Mucosa of rectum (tissue), 2 donors: ENCODE measurements at regions not wholly inside any gene's neighbourhood (a gene's known extent, or its start where the extent isn't known, plus 50 kb on each side); places are given as distances from the start of the nearest gene placed in this dataset.

Experiments
- H3K27ac ChIP-seq, 2 donors: one replicate each; pipeline ENCODE4 v1.7.0; 2013; ENCODE audit warnings: inconsistent platforms in 2 of 2, low read depth in 2 of 2, low read length in 2 of 2
- H3K27me3 ChIP-seq, 2 donors: one replicate each; pipeline ENCODE4 v1.7.0; 2013; ENCODE audit warnings: low read length in 2 of 2; ENCODE audit not compliant: control insufficient read depth in 2 of 2, insufficient read depth in 2 of 2
- H3K36me3 ChIP-seq, 2 donors: one replicate each; pipeline ENCODE4 v1.7.0; 2013; ENCODE audit warnings: low read length in 2 of 2; ENCODE audit not compliant: control insufficient read depth in 2 of 2, insufficient read depth in 2 of 2
- H3K4me1 ChIP-seq, 2 donors: one replicate each; pipeline ENCODE4 v1.7.0; 2013; ENCODE audit warnings: low read length in 2 of 2, mild to moderate bottlenecking in 1 of 2; ENCODE audit not compliant: control insufficient read depth in 2 of 2, insufficient read depth in 2 of 2
- H3K4me3 ChIP-seq, 2 donors: one replicate each; pipeline ENCODE4 v1.7.0; 2013; ENCODE audit warnings: low read length in 2 of 2
- H3K9ac ChIP-seq, 2 donors: one replicate each; pipeline ENCODE4 v1.7.0; 2013; ENCODE audit warnings: low read length in 2 of 2, low read depth in 1 of 2, mild to moderate bottlenecking in 1 of 2
- H3K9me3 ChIP-seq, 2 donors: one replicate each; pipeline ENCODE4 v1.7.0; 2013; ENCODE audit warnings: low read length in 2 of 2; ENCODE audit not compliant: control insufficient read depth in 2 of 2
- donor health status: healthy.
- donor health status: Normal muscosa, but diverticular disease.

DNA sequence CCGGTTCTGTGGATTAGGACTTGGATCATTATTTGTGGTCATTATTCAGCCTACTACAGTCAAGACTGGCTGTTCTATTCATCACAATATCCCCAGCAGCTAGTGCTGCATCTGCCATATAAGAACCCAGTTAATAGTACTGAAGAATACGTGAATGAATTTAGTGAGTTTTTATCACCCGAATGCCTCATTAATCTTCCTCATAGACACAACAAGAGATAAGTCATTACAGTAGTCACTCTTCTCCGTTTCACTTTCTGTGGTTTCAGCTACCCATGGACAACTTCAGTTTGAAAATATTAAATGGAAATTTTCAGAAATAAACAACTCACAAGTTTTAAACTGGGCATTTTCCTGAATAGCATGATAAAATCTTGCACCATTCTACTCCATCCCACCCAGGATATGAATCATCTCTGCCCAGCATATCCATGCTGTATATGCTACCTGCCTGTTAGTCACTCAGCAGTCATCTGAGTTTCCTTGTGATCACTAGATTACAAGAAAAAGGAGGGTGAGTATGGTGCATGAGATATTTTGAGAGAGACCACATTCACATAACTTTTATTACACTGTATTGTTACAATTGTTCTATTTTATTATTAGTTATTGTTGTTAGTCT lies 363.7 kb upstream of the CHAC2 start:
- no peak overlapping the region for H3K9ac ChIP-seq

DNA sequence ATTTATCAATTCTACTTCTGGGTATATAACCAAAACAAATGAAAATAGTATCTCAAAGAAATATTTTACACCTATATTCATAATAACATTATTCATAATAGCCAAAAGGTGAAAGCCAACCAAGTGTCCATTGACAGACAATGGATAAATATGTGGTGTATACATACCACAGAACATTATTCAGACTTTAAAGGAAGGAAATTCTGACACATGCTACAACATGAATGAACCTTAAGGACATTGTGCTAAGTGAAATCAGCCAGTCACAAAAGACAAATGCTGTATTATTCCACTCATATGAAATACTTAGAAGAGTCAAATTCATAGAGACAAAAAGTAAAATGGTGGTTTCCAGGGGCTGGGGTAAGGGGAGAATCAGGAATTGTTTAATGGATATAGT lies 370.5 kb upstream of the CHAC2 start:
- H3K9me3 ChIP-seq = no peaks in the 10 kb centered on the region
- no peaks in the 10 kb centered on the region for H3K27me3 ChIP-seq
- no peak overlapping the region for H3K9ac ChIP-seq
- no peak overlapping the region for H3K4me3 ChIP-seq
- H3K36me3 ChIP-seq = no peaks in the 10 kb centered on the region
- no peak overlapping the region for H3K27ac ChIP-seq
- H3K4me1 ChIP-seq = no peaks in the 10 kb centered on the region

More for the DNA sequence above, 363.7 kb upstream of the CHAC2 start:
- H3K9me3 ChIP-seq = no peaks in the 10 kb centered on the region
- no peaks in the 10 kb centered on the region for H3K27me3 ChIP-seq
- no peak overlapping the region for H3K27ac ChIP-seq
- H3K36me3 ChIP-seq = no peaks in the 10 kb centered on the region
- H3K4me1 ChIP-seq = no peaks in the 10 kb centered on the region
- H3K4me3 ChIP-seq = no peak overlapping the region

DNA sequence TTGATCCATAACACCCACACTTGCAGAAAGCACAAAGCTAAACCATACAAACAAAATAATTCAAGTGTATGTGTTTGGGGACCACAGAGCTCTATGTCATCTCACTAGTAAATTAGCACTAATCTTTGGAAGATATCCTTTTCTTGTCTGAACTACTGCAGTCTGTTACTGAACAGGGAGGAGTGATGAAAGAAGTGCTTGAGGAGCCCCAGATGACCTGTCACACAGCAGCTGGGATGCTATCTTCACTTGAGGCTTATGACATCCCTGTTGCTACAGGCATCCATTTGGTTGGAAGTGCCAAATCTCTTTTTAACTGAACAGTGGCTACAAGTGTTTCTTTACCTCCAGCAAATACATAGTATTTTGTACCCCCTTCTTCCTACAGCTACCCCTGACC lies 386.3 kb upstream of the CHAC2 start:
- Histone ChIP-seq H3K9ac (no peak overlapping the region), H3K4me1 (no peaks in the 10 kb centered on the region), H3K9me3 (no peaks in the 10 kb centered on the region), H3K4me3 (no peak overlapping the region), H3K27ac (no peak overlapping the region), H3K36me3 (no peaks in the 10 kb centered on the region), H3K27me3 (no peaks in the 10 kb centered on the region)

DNA sequence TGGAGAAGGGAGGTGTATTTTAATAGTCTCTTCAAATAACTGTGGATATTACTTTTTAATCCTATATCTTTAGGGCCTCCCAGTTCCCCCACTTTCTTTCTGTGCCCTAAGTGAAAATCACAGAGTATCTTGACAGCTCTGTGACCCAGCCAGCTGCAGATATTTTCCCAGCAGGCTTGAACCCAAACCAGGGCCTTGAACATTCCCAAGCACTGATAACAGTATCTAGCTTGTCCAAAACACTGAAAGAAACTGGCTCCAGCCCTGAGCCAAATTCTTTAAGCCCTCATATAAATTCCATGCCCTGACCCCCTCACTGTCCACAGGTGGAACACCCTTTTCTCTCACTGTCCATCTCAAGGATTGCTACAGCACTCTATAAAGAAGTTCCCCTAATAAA lies 388.1 kb upstream of the CHAC2 start:
- no peaks in the 10 kb centered on the region for H3K36me3 ChIP-seq
- H3K9ac ChIP-seq = no peak overlapping the region
- no peaks in the 10 kb centered on the region for H3K4me1 ChIP-seq
- H3K27me3 ChIP-seq = no peaks in the 10 kb centered on the region
- H3K4me3 ChIP-seq = no peak overlapping the region
- no peaks in the 10 kb centered on the region for H3K9me3 ChIP-seq
- H3K27ac ChIP-seq = no peak overlapping the region

DNA sequence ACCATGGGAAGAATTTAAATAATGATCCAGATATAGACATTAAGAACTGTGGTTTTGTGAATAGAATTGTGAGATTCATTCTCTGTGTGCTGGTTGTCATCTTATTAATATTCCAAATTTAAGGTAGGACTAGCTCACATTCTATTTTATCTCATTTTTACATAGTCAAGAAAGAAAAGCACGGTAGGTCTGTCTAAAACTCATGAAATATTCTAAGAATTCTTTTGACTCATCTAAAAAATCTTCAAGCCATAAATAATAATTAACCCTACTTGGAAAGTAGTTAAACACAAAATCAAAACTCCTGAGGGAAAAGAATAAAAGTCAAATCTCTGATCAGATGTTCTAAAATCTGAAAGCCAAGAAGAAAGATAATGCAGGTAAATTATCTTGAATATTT lies 388.8 kb upstream of the CHAC2 start:
- Histone ChIP-seq H3K9ac (no peak overlapping the region), H3K4me1 (no peaks in the 10 kb centered on the region), H3K36me3 (no peaks in the 10 kb centered on the region), H3K4me3 (no peak overlapping the region), H3K27ac (no peak overlapping the region), H3K9me3 (no peaks in the 10 kb centered on the region), H3K27me3 (no peaks in the 10 kb centered on the region)

DNA sequence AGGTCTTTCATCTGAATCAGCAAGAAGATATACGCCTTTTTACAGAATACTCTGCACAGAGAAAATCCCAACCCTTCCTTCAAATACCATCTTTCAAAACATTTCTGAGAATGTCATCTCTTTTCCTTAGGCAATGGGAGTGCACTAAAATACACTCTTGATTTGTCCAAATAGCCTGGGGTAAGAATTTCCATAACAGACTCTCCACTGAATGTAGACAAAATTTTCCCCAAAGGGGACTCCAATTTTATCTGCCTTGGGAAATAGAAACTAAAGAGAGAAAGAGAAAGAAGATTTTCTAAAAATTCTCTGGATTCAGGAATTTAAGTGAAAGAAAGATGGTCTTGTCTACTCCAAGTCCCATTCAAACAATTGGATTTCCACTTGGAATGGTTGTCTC lies 394.5 kb upstream of the CHAC2 start:
- Histone ChIP-seq H3K27ac (no peak overlapping the region), H3K9me3 (no peaks in the 10 kb centered on the region), H3K27me3 (no peaks in the 10 kb centered on the region), H3K4me1 (no peaks in the 10 kb centered on the region), H3K4me3 (no peak overlapping the region), H3K9ac (no peak overlapping the region), H3K36me3 (no peaks in the 10 kb centered on the region)

DNA sequence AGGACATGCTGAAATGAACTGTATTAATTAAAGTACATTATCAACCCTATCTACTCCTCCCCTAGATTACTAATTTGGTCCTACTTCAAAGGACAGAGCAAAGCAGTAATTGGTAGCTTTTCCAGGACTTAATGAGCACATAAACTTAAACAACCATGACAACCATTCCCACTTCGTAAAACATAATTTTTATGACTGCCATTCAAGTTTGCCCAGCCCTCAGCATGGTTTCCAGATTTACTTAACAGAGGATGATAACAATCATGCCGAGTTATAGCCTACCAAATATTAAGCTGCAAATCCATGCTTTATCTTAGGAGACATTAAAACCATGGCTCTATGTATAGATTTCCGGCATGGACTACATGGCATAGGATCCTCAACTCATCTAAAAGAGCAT lies 401.1 kb upstream of the CHAC2 start:
- Histone ChIP-seq H3K9me3 (no peaks in the 10 kb centered on the region), H3K36me3 (no peaks in the 10 kb centered on the region), H3K9ac (no peak overlapping the region), H3K27me3 (no peaks in the 10 kb centered on the region), H3K27ac (no peak overlapping the region), H3K4me1 (peaks cover 0 to 10% of the 10 kb centered on the region in 2 donors), H3K4me3 (no peak overlapping the region)

DNA sequence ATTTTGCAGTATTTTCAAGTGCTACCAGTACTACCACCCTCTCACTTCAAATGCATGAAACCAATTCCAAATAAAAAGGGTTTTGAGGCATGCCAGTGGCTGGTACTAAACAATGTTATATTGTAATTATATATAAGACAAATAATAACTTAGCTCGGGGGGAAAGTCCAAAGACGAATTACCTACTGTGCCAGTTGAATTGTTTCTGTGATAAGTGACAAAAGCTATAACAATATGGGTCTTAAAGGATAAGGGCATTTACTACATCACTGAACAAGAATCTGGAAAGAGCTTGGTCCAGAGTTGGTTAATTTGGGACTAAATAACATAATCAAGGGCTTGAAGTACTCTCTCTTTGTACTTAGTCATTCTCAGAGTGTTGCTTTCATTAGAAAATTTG lies 404.7 kb upstream of the CHAC2 start:
- no peak overlapping the region for H3K4me3 ChIP-seq
- H3K9ac ChIP-seq = no peak overlapping the region
- H3K4me1 ChIP-seq = peaks cover 0 to 10% of the 10 kb centered on the region in 2 donors
- H3K27ac ChIP-seq = no peak overlapping the region
- H3K9me3 ChIP-seq = no peaks in the 10 kb centered on the region
- H3K27me3 ChIP-seq = no peaks in the 10 kb centered on the region
- H3K36me3 ChIP-seq = no peaks in the 10 kb centered on the region

DNA sequence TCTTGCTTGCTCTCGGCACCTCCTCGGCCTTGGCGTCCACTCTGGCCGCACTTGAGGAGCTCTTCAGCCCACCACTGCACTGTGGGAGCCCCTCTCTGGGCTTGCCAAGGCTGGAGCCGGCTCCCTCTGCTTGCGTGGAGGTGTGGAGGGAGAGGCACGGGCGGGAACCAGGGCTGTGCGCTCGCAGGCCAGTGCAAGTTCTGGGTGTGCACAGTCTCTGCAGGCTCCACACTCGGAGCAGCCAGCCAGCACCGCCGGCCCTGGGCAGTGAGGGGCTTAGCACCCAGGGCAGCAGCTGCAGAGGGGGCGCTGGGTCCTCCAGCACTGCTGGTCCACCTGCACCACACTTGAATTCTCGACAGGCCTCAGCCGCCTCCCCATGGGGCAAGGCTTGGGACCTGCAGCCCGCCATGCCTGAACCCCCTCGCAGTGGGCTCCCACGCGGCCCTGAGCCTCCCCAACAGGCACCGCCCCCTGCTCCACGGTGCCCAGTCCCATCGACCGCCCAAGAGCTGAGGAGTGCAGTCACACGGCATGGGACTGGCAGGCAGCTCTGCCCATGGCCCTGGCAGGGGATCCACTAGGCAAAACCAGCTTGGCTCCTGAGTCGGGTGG lies 411.2 kb upstream of the CHAC2 start:
- H3K9ac ChIP-seq = no peak overlapping the region
- H3K9me3 ChIP-seq = no peaks in the 10 kb centered on the region
- H3K27me3 ChIP-seq = no peaks in the 10 kb centered on the region
- no peaks in the 10 kb centered on the region for H3K36me3 ChIP-seq
- H3K4me1 ChIP-seq = peaks cover 0 to 5% of the 10 kb centered on the region in 2 donors
- H3K27ac ChIP-seq = no peak overlapping the region
- H3K4me3 ChIP-seq = no peak overlapping the region

DNA sequence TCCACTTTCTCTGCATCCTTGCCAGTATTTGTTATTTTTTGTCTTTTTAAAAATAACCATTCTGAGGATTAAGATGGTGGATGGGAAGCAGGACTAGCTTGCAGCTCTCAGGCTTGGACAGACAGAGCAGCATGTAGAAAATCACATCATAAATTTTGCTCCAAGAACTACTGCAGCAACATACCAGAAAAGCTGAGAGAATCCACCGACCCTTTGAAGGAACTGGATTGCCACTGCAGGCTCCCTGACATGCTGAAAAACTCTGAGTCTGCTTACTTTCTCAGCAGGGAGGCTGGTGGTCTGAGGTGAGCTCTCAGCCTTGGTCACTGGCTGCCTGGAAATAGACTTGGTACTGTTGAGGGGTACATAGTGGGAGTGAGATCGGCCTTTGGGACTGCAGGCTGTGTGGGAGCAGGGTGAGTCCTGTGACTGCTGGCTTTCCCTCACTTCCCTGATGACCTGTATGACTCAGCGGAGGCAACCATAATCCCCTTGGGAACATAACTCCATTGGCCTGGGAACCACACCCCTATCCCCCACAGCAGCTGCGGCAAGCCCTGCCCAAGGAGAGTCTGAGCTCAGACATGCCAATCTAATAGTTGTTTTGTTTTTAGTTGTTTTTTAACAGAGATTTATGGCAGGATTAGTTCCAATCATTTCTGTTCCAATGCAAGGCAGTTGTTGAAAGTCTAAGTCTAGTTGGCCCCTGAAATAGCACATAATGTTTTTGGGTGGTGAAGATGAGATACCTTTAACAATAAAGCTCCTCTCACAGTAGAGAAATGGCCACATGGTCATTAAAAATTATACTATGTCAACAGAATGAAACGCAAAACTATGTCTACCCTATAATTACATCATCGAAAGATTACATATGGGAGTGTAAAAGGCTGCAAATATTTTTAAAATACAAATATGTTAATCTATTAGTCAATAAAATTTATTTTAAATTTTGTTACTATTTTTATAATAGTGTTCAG lies 414.2 kb upstream of the CHAC2 start:
- no peaks in the 10 kb centered on the region for H3K27me3 ChIP-seq
- H3K9ac ChIP-seq = no peak overlapping the region
- no peaks in the 10 kb centered on the region for H3K9me3 ChIP-seq
- peaks cover 0 to 5% of the 10 kb centered on the region in 2 donors for H3K4me1 ChIP-seq
- H3K36me3 ChIP-seq = no peaks in the 10 kb centered on the region
- no peak overlapping the region for H3K4me3 ChIP-seq
- peak overlapping the region; percentile 4 to 32 for H3K27ac ChIP-seq
